HEK293T (cell line): ENCODE measurements at regions not wholly inside any gene's neighbourhood (a gene's known extent, or its start where the extent isn't known, plus 50 kb on each side); places are given as distances from the start of the nearest gene placed in this dataset.

ENCODE experiments used
- CTCF ChIA-PET: fragments of 350-600 bp; formaldehyde crosslinking; extraction: SDS; loops from one replicate; lab custom pipeline; 2021; ENCODE audit warnings: antibody characterized with exemption, inconsistent platforms; lab: Yijun Ruan, JAX
- POLR2A ChIA-PET: fragments of 350-600 bp; formaldehyde crosslinking; extraction: SDS; loops from one replicate; lab custom pipeline; 2020; ENCODE audit warnings: antibody characterized with exemption, inconsistent platforms; lab: Yijun Ruan, JAX
- DNase-seq: peaks from one replicate; pipeline ENCODE4 v3.0.0; 2012; ENCODE audit warnings: mixed read lengths; ENCODE audit errors: extremely low spot score
- ARNT ChIP-seq: fragments of 450-650 bp; IDR thresholded peaks from 2 replicates; pipeline ENCODE4 v1.6.1; 2017; ENCODE audit warnings: mild to moderate bottlenecking
- BHLHE40 ChIP-seq: fragments of 450-650 bp; IDR thresholded peaks from 2 replicates; pipeline ENCODE4 v1.6.1; 2016; ENCODE audit warnings: mild to moderate bottlenecking, moderate library complexity, borderline replicate concordance
- CTBP1 ChIP-seq: fragments of 450-650 bp; IDR thresholded peaks from 2 replicates; pipeline ENCODE4 v1.6.1; 2016; ENCODE audit warnings: borderline replicate concordance
- ELF4 ChIP-seq: fragments of 450-650 bp; IDR thresholded peaks from 2 replicates; pipeline ENCODE4 v1.6.1; 2017; ENCODE audit warnings: antibody characterized with exemption
- FOXA1 ChIP-seq: fragments of 450-650 bp; IDR thresholded peaks from 2 replicates; pipeline ENCODE4 v1.6.1; 2016; ENCODE audit warnings: mild to moderate bottlenecking
- FOXK2 ChIP-seq: fragments of 450-650 bp; IDR thresholded peaks from 2 replicates; pipeline ENCODE4 v1.6.1; 2016; ENCODE audit warnings: mild to moderate bottlenecking
- FOXM1 ChIP-seq: fragments of 450-650 bp; IDR thresholded peaks from 2 replicates; pipeline ENCODE4 v1.6.1; 2017; ENCODE audit warnings: mild to moderate bottlenecking, borderline replicate concordance
- HDGF ChIP-seq: fragments of 450-650 bp; IDR thresholded peaks from 2 replicates; pipeline ENCODE4 v1.6.1; 2017; ENCODE audit warnings: antibody characterized with exemption, borderline replicate concordance
- L3MBTL2 ChIP-seq: fragments of 450-650 bp; conservative IDR thresholded peaks from 2 replicates; pipeline ENCODE4 v1.6.1; 2016; ENCODE audit warnings: mild to moderate bottlenecking
- LEF1 ChIP-seq: fragments of 450-650 bp; IDR thresholded peaks from 2 replicates; pipeline ENCODE4 v1.6.1; 2017; ENCODE audit warnings: mild to moderate bottlenecking, borderline replicate concordance
- NFRKB ChIP-seq: fragments of 450-650 bp; IDR thresholded peaks from 2 replicates; pipeline ENCODE4 v1.6.1; 2016; ENCODE audit warnings: mild to moderate bottlenecking, moderate library complexity
- SP1 ChIP-seq: fragments of 450-650 bp; IDR thresholded peaks from 2 replicates; pipeline ENCODE4 v1.6.1; 2017
- SUZ12 ChIP-seq: fragments of 450-650 bp; IDR thresholded peaks from 2 replicates; pipeline ENCODE4 v1.6.1; 2016; ENCODE audit warnings: mild to moderate bottlenecking
- TARDBP ChIP-seq: fragments of 450-650 bp; IDR thresholded peaks from 2 replicates; pipeline ENCODE4 v1.6.1; 2016
- ZNF384 ChIP-seq: fragments of 450-650 bp; IDR thresholded peaks from 2 replicates; pipeline ENCODE4 v1.6.1; 2016
- TF ChIP-seq, protein P1 (sequence below): fragments of 450-650 bp; IDR thresholded peaks from 2 replicates; pipeline ENCODE4 v1.6.1; 2016

- CTCF ChIA-PET: no interaction called here
- TF ChIP-seq SP1 (no peak), ARNT (no peak), FOXM1 (no peak)
- DNase-seq: no peak
- POLR2A ChIA-PET: no interaction called here
Observed at GRCh38 chr18:8458546-8459215, 150.6 kb upstream of the RAB12 start.

DNA sequence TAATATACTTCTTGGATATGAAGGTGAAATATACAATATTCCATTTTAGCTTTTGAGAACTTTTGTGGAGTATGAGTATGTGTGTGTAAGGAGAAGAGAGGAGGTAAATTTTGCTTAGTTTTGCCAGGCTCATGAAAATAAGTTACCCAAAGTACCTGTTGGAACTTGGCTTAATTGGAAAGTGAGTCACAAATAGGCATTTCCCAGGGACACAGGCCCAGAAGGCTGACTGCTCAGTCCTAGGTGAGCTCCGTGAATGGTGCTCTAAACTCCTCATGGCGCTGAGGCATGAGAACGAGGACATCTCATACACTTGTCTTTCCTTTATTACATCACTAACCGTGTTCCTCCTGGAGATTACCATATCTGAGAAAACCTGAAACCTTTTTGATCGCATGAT, 148.5 kb upstream of the RAB12 start:
- ChIA-PET CTCF (no interaction called here), POLR2A (no interaction called here)
- TF ChIP-seq SUZ12 (no peak), LEF1 (no peak), FOXK2 (no peak)
- DNase-seq: no peak

DNA sequence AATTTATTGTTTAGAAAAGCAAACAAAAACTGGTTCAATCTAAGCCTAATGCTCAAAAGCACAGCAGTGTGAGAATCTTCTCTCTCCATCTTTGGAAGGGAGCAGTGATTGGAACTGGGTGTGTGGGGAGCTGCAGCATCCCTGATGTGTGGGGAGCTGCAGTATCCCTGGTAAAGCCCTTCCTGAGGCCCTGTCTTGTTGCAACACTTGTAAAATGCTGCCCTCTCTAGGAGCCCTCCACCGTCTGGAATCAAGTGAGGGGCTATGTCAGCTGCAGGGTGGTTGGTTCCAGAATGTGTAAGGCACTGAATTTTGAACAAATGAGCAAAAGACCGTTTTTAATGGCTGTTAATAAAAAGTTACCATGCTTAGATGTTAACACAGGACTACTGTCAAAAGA, 147.7 kb upstream of the RAB12 start:
- ChIA-PET CTCF (no interaction called here), POLR2A (no interaction called here)
- no peak for DNase-seq
- TF ChIP-seq ELF4: no peak
- TF ChIP-seq HDGF: no peak
- no peak for TF ChIP-seq BHLHE40
- TF ChIP-seq FOXA1: no peak
- TF ChIP-seq NFRKB: no peak
- no peak for TF ChIP-seq SUZ12
- no peak for TF ChIP-seq ZNF384
- no peak for TF ChIP-seq CTBP1
- TF ChIP-seq ARNT: no peak
- TF ChIP-seq L3MBTL2: no peak
- TF ChIP-seq FOXM1: no peak
- TF ChIP-seq LEF1: no peak
- TF ChIP-seq TARDBP: no peak

DNA sequence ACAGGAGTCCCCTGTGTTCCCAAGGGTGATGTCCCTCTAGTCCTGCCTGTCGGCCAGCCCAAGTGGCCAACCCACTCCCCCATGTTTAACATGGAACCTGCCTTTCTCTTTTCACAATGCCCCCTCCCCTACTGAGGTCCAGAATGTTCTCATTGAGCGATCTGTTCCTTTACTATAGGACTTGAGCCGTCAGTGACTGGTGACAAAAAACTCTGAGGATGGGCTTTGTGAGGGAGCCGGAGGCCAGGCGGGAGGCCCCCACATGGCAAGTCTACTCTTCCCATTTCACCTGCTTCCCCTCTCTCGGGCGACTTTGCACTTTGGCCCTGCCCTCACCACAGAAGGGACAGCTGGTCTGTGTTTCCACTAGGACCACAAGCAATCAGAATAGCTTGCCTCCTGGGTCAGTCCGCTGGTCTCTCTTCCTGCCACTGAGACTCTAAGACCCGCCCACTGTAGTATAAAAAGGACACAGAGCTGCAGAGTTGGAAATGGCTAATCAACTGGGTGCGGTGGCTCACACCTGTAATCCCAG, 146.5 kb upstream of the RAB12 start:
- ChIA-PET CTCF (no interaction called here), POLR2A (no interaction called here)
- TF ChIP-seq TARDBP: no peak
- TF ChIP-seq ELF4: no peak
- no peak for TF ChIP-seq SP1
- no peak for TF ChIP-seq BHLHE40
- no peak for TF ChIP-seq L3MBTL2
- no peak for TF ChIP-seq HDGF
- TF ChIP-seq FOXK2: no peak
- no peak for TF ChIP-seq NFRKB
- TF ChIP-seq ZNF384: no peak
- TF ChIP-seq FOXM1: no peak
- TF ChIP-seq SUZ12: no peak
- no peak for TF ChIP-seq ARNT
- no peak for TF ChIP-seq CTBP1
- no peak for DNase-seq

- no peak for DNase-seq
- ChIA-PET CTCF (no interaction called here), POLR2A (no interaction called here)
- TF ChIP-seq FOXM1 (no peak), ELF4 (no peak), HDGF (no peak)
Observed at GRCh38 chr18:8463791-8464190, 145.4 kb upstream of the RAB12 start.

- POLR2A ChIA-PET: no interaction called here
- DNase-seq: no peak
- CTCF ChIA-PET: interaction anchor here (1.0 to 2.0 kb wide), 2 partner anchors 10 to 13 kb away, joined by 5 to 7 read pairs; no protein-coding TSS in a partner anchor
- TF ChIP-seq HDGF (no peak), LEF1 (no peak), SUZ12 (no peak), FOXA1 (no peak), FOXK2 (no peak), FOXM1 (no peak), SP1 (no peak), L3MBTL2 (no peak), TARDBP (no peak), ZNF384 (no peak)
Observed at GRCh38 chr18:8468191-8468590, 141.0 kb upstream of the RAB12 start.

DNA sequence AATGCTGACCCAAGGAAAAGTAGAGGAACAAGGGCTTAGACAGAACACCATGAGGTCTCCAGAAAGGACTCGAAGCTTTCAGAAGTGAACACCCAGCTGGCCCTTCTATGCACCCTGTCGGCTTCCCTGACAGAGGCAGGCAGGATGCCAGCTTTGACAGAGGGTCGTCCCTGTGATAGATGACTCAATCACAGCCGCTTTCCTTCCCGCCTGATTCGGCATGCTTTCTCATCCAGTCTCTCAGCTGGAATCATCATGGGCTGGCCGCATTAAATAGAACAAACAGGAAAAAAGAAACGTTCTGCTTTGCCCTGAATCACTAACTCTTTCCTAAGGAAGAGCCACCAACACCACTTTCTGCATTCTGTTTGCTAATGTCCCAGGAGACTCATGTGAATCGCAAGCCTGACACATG, 140.3 kb upstream of the RAB12 start:
- DNase-seq: no peak
- CTCF ChIA-PET: interaction anchor here (0.6 to 2.0 kb wide), 3 partner anchors 10 to 209 kb away, joined by 3 to 5 read pairs (median 3); no protein-coding TSS in a partner anchor
- POLR2A ChIA-PET: no interaction called here
- TF ChIP-seq SUZ12 (no peak), TARDBP (no peak), FOXA1 (no peak), NFRKB (no peak), BHLHE40 (no peak), L3MBTL2 (no peak; the same call in 1 of the 2 replicates), ZNF384 (no peak), ARNT (no peak), HDGF (no peak), FOXK2 (no peak), SP1 (no peak), FOXM1 (no peak), CTBP1 (no peak), ELF4 (no peak), LEF1 (no peak)
- TF ChIP-seq, protein P1, sequence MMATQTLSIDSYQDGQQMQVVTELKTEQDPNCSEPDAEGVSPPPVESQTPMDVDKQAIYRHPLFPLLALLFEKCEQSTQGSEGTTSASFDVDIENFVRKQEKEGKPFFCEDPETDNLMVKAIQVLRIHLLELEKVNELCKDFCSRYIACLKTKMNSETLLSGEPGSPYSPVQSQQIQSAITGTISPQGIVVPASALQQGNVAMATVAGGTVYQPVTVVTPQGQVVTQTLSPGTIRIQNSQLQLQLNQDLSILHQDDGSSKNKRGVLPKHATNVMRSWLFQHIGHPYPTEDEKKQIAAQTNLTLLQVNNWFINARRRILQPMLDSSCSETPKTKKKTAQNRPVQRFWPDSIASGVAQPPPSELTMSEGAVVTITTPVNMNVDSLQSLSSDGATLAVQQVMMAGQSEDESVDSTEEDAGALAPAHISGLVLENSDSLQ: no peak
